Body of pancreas (tissue), 4 donors: ENCODE measurements at regions not wholly inside any gene's neighbourhood (a gene's known extent, or its start where the extent isn't known, plus 50 kb on each side); places are given as distances from the start of the nearest gene placed in this dataset.

Experiments used
- POLR2A ChIP-seq, 3 donors: fragments of 450-650 bp; IDR thresholded peaks; one replicate each; pipeline ENCODE4 v1.6.1; 2016; ENCODE audit warnings: antibody characterized with exemption in 3 of 3, mild to moderate bottlenecking in 2 of 3
- TF ChIP-seq, protein P1 (sequence below), 7 experiments: fragments of 450-650 bp in 4 of 7; fragments of 200-600 bp in 3 of 7; sonication (generic) in 3 of 7; IDR thresholded peaks; one replicate each; pipeline ENCODE4 v1.5.1; 2016 to 2019; ENCODE audit warnings: antibody characterized with exemption in 7 of 7

DNA sequence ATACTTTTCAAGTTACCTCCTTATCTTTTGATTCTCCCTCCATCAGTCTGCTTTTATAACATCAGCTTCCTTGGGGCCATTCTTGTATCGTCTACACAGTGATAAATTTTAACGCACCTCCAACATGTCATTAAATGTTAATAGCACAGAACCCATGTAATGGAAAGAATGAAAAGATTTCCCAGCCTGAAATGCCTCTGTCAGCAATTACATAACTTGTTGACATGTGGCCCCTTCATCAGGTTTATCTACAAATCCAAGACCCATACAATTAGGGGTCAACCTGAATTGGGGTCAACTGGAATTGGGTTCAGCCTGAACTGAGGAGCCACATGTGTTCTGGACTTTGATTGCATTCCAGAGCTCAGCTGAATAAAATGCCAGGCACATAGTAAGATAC lies 148.2 kb upstream of the KLF7 start:
- TF ChIP-seq, protein P1, sequence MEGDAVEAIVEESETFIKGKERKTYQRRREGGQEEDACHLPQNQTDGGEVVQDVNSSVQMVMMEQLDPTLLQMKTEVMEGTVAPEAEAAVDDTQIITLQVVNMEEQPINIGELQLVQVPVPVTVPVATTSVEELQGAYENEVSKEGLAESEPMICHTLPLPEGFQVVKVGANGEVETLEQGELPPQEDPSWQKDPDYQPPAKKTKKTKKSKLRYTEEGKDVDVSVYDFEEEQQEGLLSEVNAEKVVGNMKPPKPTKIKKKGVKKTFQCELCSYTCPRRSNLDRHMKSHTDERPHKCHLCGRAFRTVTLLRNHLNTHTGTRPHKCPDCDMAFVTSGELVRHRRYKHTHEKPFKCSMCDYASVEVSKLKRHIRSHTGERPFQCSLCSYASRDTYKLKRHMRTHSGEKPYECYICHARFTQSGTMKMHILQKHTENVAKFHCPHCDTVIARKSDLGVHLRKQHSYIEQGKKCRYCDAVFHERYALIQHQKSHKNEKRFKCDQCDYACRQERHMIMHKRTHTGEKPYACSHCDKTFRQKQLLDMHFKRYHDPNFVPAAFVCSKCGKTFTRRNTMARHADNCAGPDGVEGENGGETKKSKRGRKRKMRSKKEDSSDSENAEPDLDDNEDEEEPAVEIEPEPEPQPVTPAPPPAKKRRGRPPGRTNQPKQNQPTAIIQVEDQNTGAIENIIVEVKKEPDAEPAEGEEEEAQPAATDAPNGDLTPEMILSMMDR (IDR thresholded peaks at IDR 0.05): no peak
- no peak for TF ChIP-seq POLR2A (IDR thresholded peaks at IDR 0.05)
